GM18861 (cell line): ENCODE measurements at regions not wholly inside any gene's neighbourhood (a gene's known extent, or its start where the extent isn't known, plus 50 kb on each side); places are given as distances from the start of the nearest gene placed in this dataset.
"Not testable (repeated sequence)": the region's sequence is repeated elsewhere in the genome, so short reads cannot be mapped to it uniquely, and the experiment has no call there.

ENCODE experiments used
- ATAC-seq: cut with Tn5 transposase; IDR thresholded peaks from one replicate; pipeline ENCODE4 v1.9.1; 2021; ENCODE audit not compliant: unreplicated experiment

GRCh38 chr20:53819973-53820451, 226.4 kb upstream of the ZNF217 start:
- ATAC-seq, result no peak

DNA sequence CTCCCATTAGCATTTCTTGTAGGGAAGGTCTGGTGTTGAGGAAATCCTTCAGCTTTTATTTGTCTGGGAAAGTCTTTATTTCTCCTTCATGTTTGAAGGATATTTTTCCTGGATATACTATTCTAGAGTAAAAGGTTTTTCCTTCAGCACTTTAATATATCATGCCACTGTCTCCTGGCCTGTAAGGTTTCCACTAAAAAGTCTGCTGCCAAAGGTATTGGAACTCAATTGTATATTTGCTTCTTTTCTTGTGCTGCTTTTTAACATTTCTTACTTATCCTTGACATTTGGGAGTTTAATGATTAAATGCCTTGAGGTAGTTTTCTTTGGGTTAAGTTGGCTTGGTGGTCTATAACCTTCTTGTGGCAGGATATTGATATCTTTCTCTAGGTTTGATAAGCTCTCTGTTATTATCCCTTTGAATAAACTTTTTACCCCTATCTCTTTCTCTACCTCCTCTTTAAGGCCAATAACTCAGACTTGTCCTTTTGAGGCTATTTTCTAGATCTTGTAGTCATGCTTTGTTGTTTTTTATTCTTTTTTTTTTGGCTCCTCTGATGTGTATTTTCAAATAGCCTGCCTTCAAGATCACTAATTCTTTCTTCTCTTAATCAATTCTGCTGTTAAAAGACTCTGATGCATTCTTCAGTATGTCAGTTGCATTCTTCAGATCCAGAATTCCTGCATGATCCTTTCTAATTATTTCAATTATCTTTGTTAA, 225.0 kb upstream of the ZNF217 start:
- ATAC-seq, result no peak

DNA sequence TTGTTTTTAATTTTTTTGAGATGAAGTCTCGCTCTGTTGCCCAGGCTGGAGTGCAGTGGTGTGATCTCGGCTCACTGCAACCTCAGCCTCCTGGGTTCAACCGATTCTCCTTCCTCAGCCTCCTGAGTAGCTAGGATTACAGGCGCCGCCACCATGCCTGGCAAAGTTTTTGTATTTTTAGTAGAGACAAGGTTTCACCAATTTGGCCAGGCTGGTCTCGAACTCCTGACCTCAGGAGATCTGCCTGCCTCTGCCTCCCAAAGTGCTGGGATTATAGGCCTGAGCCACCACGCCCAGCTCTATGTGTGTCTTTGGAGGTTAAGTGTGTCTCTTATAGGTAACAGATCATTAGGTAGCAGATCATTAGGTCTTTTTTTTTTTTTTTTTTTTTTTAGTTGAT, 223.9 kb upstream of the ZNF217 start:
- ATAC-seq, result not testable (repeated sequence)

DNA sequence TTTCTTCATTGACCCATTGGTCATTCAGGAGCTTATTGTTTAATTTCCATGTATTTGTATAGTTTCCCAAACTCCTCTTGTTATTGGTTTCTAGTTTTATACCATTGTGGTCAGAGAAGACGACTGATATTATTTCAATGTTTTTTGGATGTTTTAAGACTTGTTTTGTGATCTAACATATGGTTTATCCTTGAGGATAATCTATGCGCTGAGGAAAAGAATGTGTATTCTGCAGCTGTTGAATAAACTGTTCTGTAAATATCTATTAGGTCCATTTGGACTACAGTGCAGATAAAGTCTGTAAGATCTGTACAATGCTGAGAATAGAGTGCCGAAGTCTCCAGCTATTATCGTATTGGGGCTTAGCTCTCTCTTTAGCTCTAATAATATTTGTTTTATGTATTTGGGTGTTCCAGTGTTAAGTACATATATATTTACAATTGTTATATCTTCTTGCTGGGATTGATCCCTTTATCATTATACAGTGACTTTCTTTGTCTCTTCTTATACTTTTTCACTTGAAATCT, 223.3 kb upstream of the ZNF217 start:
- no peak for ATAC-seq

- ATAC-seq, result no peak
These were observed 221.9 kb upstream of the ZNF217 start for GRCh38 chr20:53815509-53815908.

GRCh38 chr20:53814060-53814459, 220.4 kb upstream of the ZNF217 start:
- no peak for ATAC-seq

DNA sequence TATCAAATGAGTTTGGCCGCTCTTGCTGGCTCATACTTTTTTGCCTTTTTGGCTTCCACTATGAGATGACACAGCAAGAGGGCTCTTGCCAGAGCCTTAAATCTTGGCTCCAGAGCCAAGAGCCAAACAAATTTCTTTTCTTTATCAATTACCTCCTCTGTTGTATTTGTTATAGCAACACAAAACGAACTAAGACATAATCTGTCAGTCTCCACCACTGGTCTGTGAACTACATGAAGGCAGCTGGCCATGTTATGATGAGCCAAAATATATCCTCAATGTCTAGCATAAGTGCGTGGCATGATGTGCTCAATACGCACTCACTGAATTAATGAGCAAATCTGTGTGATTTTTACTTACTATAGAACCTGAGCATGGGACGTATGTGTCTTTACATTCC, 220.0 kb upstream of the ZNF217 start:
- ATAC-seq, result no peak

DNA sequence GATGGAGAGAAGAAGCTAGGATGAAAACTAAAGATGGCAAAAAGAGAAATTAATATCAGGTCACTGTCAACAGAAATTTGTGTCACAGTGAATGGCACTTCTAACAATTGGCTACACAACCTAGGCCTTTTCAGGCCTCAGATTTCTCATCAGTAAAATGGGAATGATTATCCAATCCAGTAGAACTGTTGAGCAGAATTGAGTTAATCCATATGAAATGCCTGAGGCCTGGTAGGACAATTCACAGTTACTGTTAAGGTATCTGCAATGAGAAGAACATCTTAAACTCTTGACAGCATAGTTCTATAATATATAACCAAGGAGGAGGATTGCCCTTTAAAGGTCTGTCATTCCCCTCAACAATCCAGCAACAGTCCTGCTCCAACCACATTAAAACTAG, 217.9 kb upstream of the ZNF217 start:
- no peak for ATAC-seq

DNA sequence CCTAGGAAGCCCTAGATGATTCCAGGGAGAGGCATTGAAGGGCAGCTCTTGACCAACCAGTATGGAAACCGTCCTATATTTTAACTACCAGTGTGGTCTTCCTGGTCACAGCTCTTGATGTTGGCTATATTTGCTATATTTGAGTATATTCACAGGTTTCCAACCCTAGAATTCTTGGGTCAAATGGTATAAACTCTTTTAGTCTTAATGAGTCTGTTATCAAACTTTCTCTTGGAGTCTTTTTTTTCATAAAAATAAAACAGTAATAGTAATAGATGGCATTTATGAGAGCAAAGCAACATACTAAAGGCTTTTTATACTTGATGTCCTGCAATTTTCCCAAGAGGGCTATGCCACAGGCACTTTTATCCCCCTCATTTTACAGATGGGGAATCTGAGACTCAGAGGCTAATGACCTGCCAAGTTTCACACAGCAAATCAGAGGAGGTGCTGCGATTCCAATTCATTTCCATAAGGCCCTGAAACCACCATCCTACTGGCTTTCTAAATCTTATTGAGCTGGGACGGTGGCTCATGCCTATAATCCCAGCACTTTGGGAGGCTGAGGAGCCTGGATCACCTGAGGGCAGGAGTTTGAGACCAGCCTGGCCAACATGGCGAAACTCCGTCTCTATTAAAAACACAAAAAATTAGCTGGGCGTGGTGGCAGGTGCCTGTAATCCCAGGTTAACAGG, 217.2 kb upstream of the ZNF217 start:
- no peak for ATAC-seq

- no peak for ATAC-seq
These were observed 216.2 kb upstream of the ZNF217 start for GRCh38 chr20:53809728-53810365.

- no peak for ATAC-seq
These were observed 215.6 kb upstream of the ZNF217 start for GRCh38 chr20:53809217-53809616.

DNA sequence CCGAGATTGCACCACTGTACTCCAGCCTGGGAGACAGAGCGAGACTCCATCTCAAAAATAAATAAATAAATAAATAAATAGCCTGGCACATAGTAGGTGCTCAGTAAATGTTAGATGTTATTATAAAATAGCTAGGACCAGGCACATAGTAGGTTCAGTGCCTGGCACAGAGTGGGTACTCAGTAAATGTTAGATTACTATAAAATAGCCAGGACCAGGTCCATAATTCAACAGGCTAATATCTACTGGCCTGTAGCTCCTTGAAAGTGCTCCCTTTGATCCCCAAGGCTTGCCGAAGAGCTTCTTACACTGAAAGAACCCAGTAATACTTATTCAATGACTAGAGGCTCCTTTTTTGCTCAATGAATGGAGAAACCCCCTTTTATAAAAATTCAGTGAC, 215.1 kb upstream of the ZNF217 start:
- ATAC-seq, result no peak

DNA sequence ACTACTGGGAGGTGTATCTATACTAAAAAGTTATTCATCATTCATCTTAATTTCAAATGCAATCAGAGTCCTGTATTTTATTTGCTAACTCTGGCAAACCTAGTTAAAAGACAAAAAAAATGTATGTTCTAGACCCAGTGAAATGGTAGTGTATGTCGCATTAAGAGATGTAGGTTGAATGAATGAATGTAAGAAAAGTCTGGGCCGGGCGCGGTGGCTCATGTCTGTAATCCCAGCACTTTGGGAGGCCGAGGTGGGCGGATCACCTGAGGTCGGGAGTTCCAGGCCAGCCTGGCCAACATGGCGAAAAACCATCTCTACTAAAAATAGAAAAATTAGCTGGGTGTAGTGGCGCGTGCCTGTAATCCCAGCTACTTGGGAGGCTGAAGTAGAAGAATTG, 214.7 kb upstream of the ZNF217 start:
- not testable (repeated sequence) for ATAC-seq

GRCh38 chr20:53806683-53807401, 213.2 kb upstream of the ZNF217 start:
- no peak for ATAC-seq

DNA sequence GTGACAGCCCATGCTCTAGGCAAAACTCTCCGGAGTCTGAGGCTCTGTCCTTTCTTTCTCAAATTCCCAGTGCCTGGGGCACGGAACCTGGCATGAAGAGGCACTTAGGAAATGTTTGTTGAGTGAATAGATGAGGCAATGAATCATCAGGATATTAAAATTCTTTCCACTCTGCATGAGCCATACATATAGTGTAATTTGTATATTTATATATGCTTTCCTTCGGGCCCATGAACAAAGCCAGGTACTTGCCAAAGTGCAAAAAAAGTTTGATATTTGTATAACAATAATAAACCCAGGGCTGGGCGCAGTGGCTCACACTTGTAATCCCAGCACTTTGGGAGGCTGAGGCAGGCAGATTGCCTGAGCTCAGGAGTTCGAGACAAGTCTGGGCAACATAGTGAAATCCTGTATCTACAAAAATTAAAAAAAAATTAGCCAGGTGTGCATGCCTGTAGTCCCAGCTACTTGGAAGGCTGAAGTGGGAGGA, 212.3 kb upstream of the ZNF217 start:
- no peak for ATAC-seq

- ATAC-seq, result no peak
These were observed 211.6 kb upstream of the ZNF217 start for GRCh38 chr20:53804920-53805894.

GRCh38 chr20:53804308-53804707, 210.7 kb upstream of the ZNF217 start:
- not testable (repeated sequence) for ATAC-seq

GRCh38 chr20:53803492-53804155, 210.0 kb upstream of the ZNF217 start:
- ATAC-seq, result no peak
